ENCODE measurements at regions not wholly inside any gene's neighbourhood (a gene's known extent, or its start where the extent isn't known, plus 50 kb on each side); places are given as distances from the start of the nearest gene placed in this dataset.

DNA sequence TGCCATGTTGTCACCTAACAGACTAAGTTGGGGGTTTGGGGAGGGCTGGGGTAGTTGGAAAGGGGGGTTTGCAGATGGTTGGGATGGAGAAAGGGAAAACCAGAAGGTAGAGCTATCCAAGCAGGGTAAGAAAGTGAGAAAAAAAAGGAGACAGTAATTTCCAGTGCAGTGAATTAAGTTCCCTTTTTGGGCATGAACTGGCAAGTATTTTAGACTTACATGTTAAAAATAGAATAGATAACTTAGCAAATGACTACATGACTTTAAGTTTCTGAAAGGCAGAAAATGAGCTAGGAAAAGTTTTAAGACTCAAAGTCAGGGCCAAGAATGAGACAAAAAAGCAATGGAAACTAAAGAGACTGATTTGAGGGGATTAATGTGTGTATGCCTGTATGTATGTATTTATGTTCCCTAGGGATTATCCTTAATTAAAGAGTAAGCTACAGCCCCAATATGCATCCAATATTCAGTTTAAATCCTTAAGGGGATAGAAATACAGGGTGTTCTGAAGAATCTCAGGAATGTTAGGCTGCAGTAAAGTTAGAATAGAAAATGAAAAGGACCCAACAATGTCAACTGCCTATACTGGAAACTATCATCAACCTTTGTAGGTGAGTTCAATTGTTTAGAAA, 285.2 kb upstream of the MME start:
- DNase-seq (ENCODE audit: low read depth) (no peak), FAIRE-seq (no peak)
- Histone ChIP-seq H3K9ac (ENCODE audit: low read length) (peak overlapping the region; percentile 33), H3K36me3 (ENCODE audit: insufficient read depth, low read length) (no peaks in the 10 kb centered on the region), H3K4me1 (ENCODE audit: insufficient read depth, low read length) (peaks cover 13% of the 10 kb centered on the region), H4K20me1 (ENCODE audit: insufficient read depth, low read length) (no peaks in the 10 kb centered on the region), H3K27ac (ENCODE audit: low read depth, low read length) (peak overlapping the region; percentile 78), H2AFZ (ENCODE audit: low read depth, low read length) (no peak overlapping the region), H3K4me3 (ENCODE audit: insufficient read depth, low read depth, low read length) (peak overlapping the region; percentile 15), H3K4me2 (ENCODE audit: low read length) (peak overlapping the region; percentile 67), H3K9me3 (ENCODE audit: insufficient read depth, low read depth, low read length) (no peaks in the 10 kb centered on the region), H3K79me2 (ENCODE audit: insufficient read depth, low read length) (no peaks in the 10 kb centered on the region), H3K27me3 (ENCODE audit: insufficient read depth, low read length) (no peaks in the 10 kb centered on the region)
- Mint-ChIP-seq H3K27ac (ENCODE audit: unreplicated experiment) (peak overlapping the region; percentile 97), H3K27me3 (ENCODE audit: low read depth, unreplicated experiment) (no peaks in the 10 kb centered on the region), H3K4me1 (ENCODE audit: low read depth, unreplicated experiment) (peaks cover 41% of the 10 kb centered on the region), H3K9me3 (ENCODE audit: unreplicated experiment) (no peaks in the 10 kb centered on the region), H3K36me3 (ENCODE audit: low read depth, unreplicated experiment) (no peaks in the 10 kb centered on the region), H3K4me3 (ENCODE audit: unreplicated experiment) (peak overlapping the region; percentile 56)
- no peak for TF ChIP-seq EZH2 (IDR thresholded peaks at IDR 0.05; ENCODE audit: insufficient read depth, low read length)

DNA sequence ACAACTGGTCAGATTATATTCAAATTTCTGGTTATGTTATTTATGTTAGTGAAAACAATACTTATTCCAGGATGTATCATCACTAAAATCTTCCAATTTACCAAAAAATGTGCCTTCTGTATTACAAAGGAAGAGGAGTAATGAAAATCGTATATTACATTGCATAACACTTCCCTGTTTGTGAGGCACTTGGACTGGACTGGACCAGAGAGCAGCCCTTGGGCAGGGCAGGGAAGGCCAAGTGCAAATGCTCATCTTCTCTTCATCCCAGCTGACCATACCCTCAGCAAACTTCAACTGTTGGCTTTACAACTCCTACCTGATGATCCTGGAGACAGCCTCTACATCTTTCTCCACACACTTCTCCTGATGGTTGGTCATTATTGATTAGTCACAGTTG, 285.7 kb upstream of the MME start:
- Histone ChIP-seq H4K20me1 (ENCODE audit: insufficient read depth, low read length) (no peaks in the 10 kb centered on the region), H3K27me3 (ENCODE audit: insufficient read depth, low read length) (no peaks in the 10 kb centered on the region), H3K9me3 (ENCODE audit: insufficient read depth, low read depth, low read length) (no peaks in the 10 kb centered on the region), H2AFZ (ENCODE audit: low read depth, low read length) (no peak overlapping the region), H3K4me3 (ENCODE audit: insufficient read depth, low read depth, low read length) (no peak overlapping the region), H3K79me2 (ENCODE audit: insufficient read depth, low read length) (no peaks in the 10 kb centered on the region), H3K36me3 (ENCODE audit: insufficient read depth, low read length) (no peaks in the 10 kb centered on the region), H3K4me2 (ENCODE audit: low read length) (peak overlapping the region; percentile 67), H3K9ac (ENCODE audit: low read length) (peak overlapping the region; percentile 33), H3K4me1 (ENCODE audit: insufficient read depth, low read length) (peaks cover 13% of the 10 kb centered on the region), H3K27ac (ENCODE audit: low read depth, low read length) (no peak overlapping the region)
- DNase-seq (ENCODE audit: low read depth) (no peak), FAIRE-seq (no peak)
- Mint-ChIP-seq H3K4me1 (ENCODE audit: low read depth, unreplicated experiment) (peaks cover 41% of the 10 kb centered on the region), H3K9me3 (ENCODE audit: unreplicated experiment) (no peaks in the 10 kb centered on the region), H3K27me3 (ENCODE audit: low read depth, unreplicated experiment) (no peaks in the 10 kb centered on the region), H3K27ac (ENCODE audit: unreplicated experiment) (peak overlapping the region; percentile 97), H3K36me3 (ENCODE audit: low read depth, unreplicated experiment) (no peaks in the 10 kb centered on the region), H3K4me3 (ENCODE audit: unreplicated experiment) (peak overlapping the region; percentile 36)
- no peak for TF ChIP-seq EZH2 (IDR thresholded peaks at IDR 0.05; ENCODE audit: insufficient read depth, low read length)
- no peak for TF ChIP-seq CTCF (IDR thresholded peaks at IDR 0.05; ENCODE audit: insufficient read depth, low read depth, low read length)

DNA sequence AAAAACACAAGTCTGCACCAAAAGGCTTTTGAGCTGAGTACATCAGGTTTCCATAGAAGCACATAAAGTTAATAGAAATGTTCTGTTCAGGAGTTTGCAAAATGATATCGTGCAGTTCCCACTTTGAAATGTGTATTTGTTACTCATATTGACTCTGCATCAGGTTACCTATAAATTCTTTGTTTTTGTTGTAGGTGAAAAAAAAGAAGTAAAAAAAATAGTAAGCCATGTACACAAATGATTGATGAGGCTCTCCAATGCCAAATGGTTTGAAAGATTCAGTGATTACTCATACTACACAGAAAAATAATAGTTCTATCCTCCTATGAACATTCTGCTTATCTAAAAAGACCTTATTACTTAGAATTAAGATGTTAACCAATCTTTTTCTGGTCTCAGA, 287.3 kb upstream of the MME start:
- H4K20me1 ChIP-seq (ENCODE audit: insufficient read depth, low read length), result no peaks in the 10 kb centered on the region
- FAIRE-seq (no peak), DNase-seq (ENCODE audit: low read depth) (peak; percentile 14)
- Mint-ChIP-seq H3K36me3 (ENCODE audit: low read depth, unreplicated experiment) (no peaks in the 10 kb centered on the region), H3K27me3 (ENCODE audit: low read depth, unreplicated experiment) (no peaks in the 10 kb centered on the region), H3K9me3 (ENCODE audit: unreplicated experiment) (no peaks in the 10 kb centered on the region), H3K4me1 (ENCODE audit: low read depth, unreplicated experiment) (peaks cover 33% of the 10 kb centered on the region), H3K27ac (ENCODE audit: unreplicated experiment) (no peak overlapping the region), H3K4me3 (ENCODE audit: unreplicated experiment) (no peak overlapping the region)
- H2AFZ ChIP-seq (ENCODE audit: low read depth, low read length), result no peak overlapping the region
- peaks cover 13% of the 10 kb centered on the region for H3K4me1 ChIP-seq (ENCODE audit: insufficient read depth, low read length)
- H3K79me2 ChIP-seq (ENCODE audit: insufficient read depth, low read length), result no peaks in the 10 kb centered on the region
- H3K27ac ChIP-seq (ENCODE audit: low read depth, low read length), result no peak overlapping the region
- no peak overlapping the region for H3K4me3 ChIP-seq (ENCODE audit: insufficient read depth, low read depth, low read length)
- H3K9me3 ChIP-seq (ENCODE audit: insufficient read depth, low read depth, low read length), result no peaks in the 10 kb centered on the region
- no peak overlapping the region for H3K9ac ChIP-seq (ENCODE audit: low read length)
- no peak overlapping the region for H3K4me2 ChIP-seq (ENCODE audit: low read length)
- no peaks in the 10 kb centered on the region for H3K36me3 ChIP-seq (ENCODE audit: insufficient read depth, low read length)
- no peak for TF ChIP-seq CTCF (IDR thresholded peaks at IDR 0.05; ENCODE audit: insufficient read depth, low read depth, low read length)
- TF ChIP-seq EZH2 (IDR thresholded peaks at IDR 0.05; ENCODE audit: insufficient read depth, low read length), result no peak
- H3K27me3 ChIP-seq (ENCODE audit: insufficient read depth, low read length), result no peaks in the 10 kb centered on the region

Measured in astrocyte (in vitro differentiated cells and primary cell).